BLaER1 treated with 17β-estradiol and CSF1 and Interleukin-3, amounts not matched to agents 10 nM and 100 nM (cell line): ENCODE measurements at regions not wholly inside any gene's neighbourhood (a gene's known extent, or its start where the extent isn't known, plus 50 kb on each side); places are given as distances from the start of the nearest gene placed in this dataset.

Experiments
- H3K27ac ChIP-seq, 11 experiments: shearing (Covaris generic); formaldehyde crosslinking; 2 replicates each; pipeline ENCODE4 v1.8.1; 2022
- H3K27me3 ChIP-seq, 11 experiments: shearing (Covaris generic); formaldehyde crosslinking; 2 replicates each; pipeline ENCODE4 v1.8.1; 2022
- H3K36me3 ChIP-seq, 11 experiments: shearing (Covaris generic); formaldehyde crosslinking; 2 replicates each; pipeline ENCODE4 v1.8.1; 2022
- H3K4me1 ChIP-seq, 10 experiments: shearing (Covaris generic); formaldehyde crosslinking; 2 replicates each; pipeline ENCODE4 v1.8.1; 2022
- H3K4me2 ChIP-seq, 11 experiments: shearing (Covaris generic); formaldehyde crosslinking; 2 replicates each; pipeline ENCODE4 v1.8.1; 2022
- H3K4me3 ChIP-seq, 10 experiments: shearing (Covaris generic); formaldehyde crosslinking; 2 replicates each; pipeline ENCODE4 v1.8.1; 2022
- H3K9ac ChIP-seq, 11 experiments: shearing (Covaris generic); formaldehyde crosslinking; 2 replicates each; pipeline ENCODE4 v1.8.1; 2022
- H3K9me3 ChIP-seq, 11 experiments: shearing (Covaris generic); formaldehyde crosslinking; replicated peaks in 1 of 11; 2 replicates each; pipeline ENCODE4 v1.8.1; 2022
- H4K20me1 ChIP-seq, 11 experiments: shearing (Covaris generic); formaldehyde crosslinking; 2 replicates each; pipeline ENCODE4 v1.8.1; 2022
- Cebpa-rat ChIP-seq, 11 experiments: shearing (Covaris generic); IDR thresholded peaks; 2 replicates each; pipeline ENCODE4 v1.8.1; 2022

- H3K36me3 ChIP-seq, result no peaks in the 10 kb centered on the region
- no peak for TF ChIP-seq Cebpa-rat (IDR thresholded peaks at IDR 0.05)
- H3K9ac ChIP-seq, result no peak overlapping the region
- H4K20me1 ChIP-seq, result no peaks in the 10 kb centered on the region
- no peaks in the 10 kb centered on the region for H3K4me1 ChIP-seq
- no peaks in the 10 kb centered on the region for H3K27me3 ChIP-seq
- no peak overlapping the region for H3K4me2 ChIP-seq
- no peaks in the 10 kb centered on the region for H3K9me3 ChIP-seq
- H3K4me3 ChIP-seq, result no peak overlapping the region
- no peak overlapping the region for H3K27ac ChIP-seq
Measured at GRCh38 chr4:33422656-33423055, 2702.5 kb downstream of the PCDH7 start.

GRCh38 chr4:33425936-33426335, 2705.8 kb downstream of the PCDH7 start:
- Histone ChIP-seq H3K27ac (no peak overlapping the region), H3K4me2 (no peak overlapping the region), H3K9me3 (no peaks in the 10 kb centered on the region), H3K4me1 (peaks cover 0 to 5% (median 0%) of the 10 kb centered on the region in 10 experiments; a peak in 1 of 20 replicates), H4K20me1 (no peaks in the 10 kb centered on the region), H3K4me3 (no peak overlapping the region), H3K36me3 (no peaks in the 10 kb centered on the region), H3K27me3 (no peaks in the 10 kb centered on the region), H3K9ac (no peak overlapping the region)
- TF ChIP-seq Cebpa-rat (IDR thresholded peaks at IDR 0.05), result no peak

GRCh38 chr4:33427676-33428075, 2707.5 kb downstream of the PCDH7 start:
- H3K4me1 ChIP-seq, result peaks cover 0 to 5% (median 0%) of the 10 kb centered on the region in 10 experiments; a peak in 1 of 20 replicates
- no peak overlapping the region for H3K4me3 ChIP-seq
- no peak overlapping the region for H3K9ac ChIP-seq
- no peaks in the 10 kb centered on the region for H3K9me3 ChIP-seq
- no peaks in the 10 kb centered on the region for H3K36me3 ChIP-seq
- no peak for TF ChIP-seq Cebpa-rat (IDR thresholded peaks at IDR 0.05)
- no peaks in the 10 kb centered on the region for H3K27me3 ChIP-seq
- no peak overlapping the region for H3K27ac ChIP-seq
- H4K20me1 ChIP-seq, result no peaks in the 10 kb centered on the region
- no peak overlapping the region for H3K4me2 ChIP-seq

- H3K27me3 ChIP-seq, result no peaks in the 10 kb centered on the region
- H4K20me1 ChIP-seq, result no peaks in the 10 kb centered on the region
- H3K36me3 ChIP-seq, result no peaks in the 10 kb centered on the region
- TF ChIP-seq Cebpa-rat (IDR thresholded peaks at IDR 0.05), result no peak
- no peak overlapping the region for H3K27ac ChIP-seq
- no peaks in the 10 kb centered on the region for H3K9me3 ChIP-seq
- peaks cover 0 to 5% (median 0%) of the 10 kb centered on the region in 10 experiments; a peak in 1 of 20 replicates for H3K4me1 ChIP-seq
- no peak overlapping the region for H3K9ac ChIP-seq
- no peak overlapping the region; a peak in 1 of 22 replicates for H3K4me2 ChIP-seq
- H3K4me3 ChIP-seq, result no peak overlapping the region
Measured at GRCh38 chr4:33429971-33430370, 2709.8 kb downstream of the PCDH7 start.

GRCh38 chr4:33437406-33437805, 2717.2 kb downstream of the PCDH7 start:
- Histone ChIP-seq H3K4me2 (no peak overlapping the region), H3K27me3 (no peaks in the 10 kb centered on the region), H3K9ac (no peak overlapping the region), H3K4me1 (no peaks in the 10 kb centered on the region), H4K20me1 (no peaks in the 10 kb centered on the region), H3K9me3 (no peaks in the 10 kb centered on the region; a peak in 2 of 22 replicates), H3K27ac (no peak overlapping the region), H3K36me3 (no peaks in the 10 kb centered on the region), H3K4me3 (no peak overlapping the region)
- no peak for TF ChIP-seq Cebpa-rat (IDR thresholded peaks at IDR 0.05)

GRCh38 chr4:33446953-33447352, 2726.8 kb downstream of the PCDH7 start:
- H3K27ac ChIP-seq, result no peak overlapping the region
- H3K9me3 ChIP-seq, result no peaks in the 10 kb centered on the region
- H4K20me1 ChIP-seq, result no peaks in the 10 kb centered on the region
- no peak overlapping the region for H3K4me3 ChIP-seq
- H3K27me3 ChIP-seq, result no peaks in the 10 kb centered on the region
- no peaks in the 10 kb centered on the region for H3K36me3 ChIP-seq
- no peak overlapping the region for H3K4me2 ChIP-seq
- no peak for TF ChIP-seq Cebpa-rat (IDR thresholded peaks at IDR 0.05)
- no peaks in the 10 kb centered on the region for H3K4me1 ChIP-seq
- H3K9ac ChIP-seq, result no peak overlapping the region

- H3K27ac ChIP-seq, result no peak overlapping the region
- TF ChIP-seq Cebpa-rat (IDR thresholded peaks at IDR 0.05), result no peak
- no peaks in the 10 kb centered on the region for H3K27me3 ChIP-seq
- no peaks in the 10 kb centered on the region for H3K36me3 ChIP-seq
- H3K4me1 ChIP-seq, result no peaks in the 10 kb centered on the region
- no peak overlapping the region for H3K9ac ChIP-seq
- H3K9me3 ChIP-seq, result no peaks in the 10 kb centered on the region
- H3K4me3 ChIP-seq, result no peak overlapping the region
- no peak overlapping the region for H3K4me2 ChIP-seq
- H4K20me1 ChIP-seq, result no peaks in the 10 kb centered on the region; a peak in 1 of 22 replicates
Measured at GRCh38 chr4:33448948-33449347, 2728.8 kb downstream of the PCDH7 start.

- no peaks in the 10 kb centered on the region for H3K36me3 ChIP-seq
- no peaks in the 10 kb centered on the region for H3K4me1 ChIP-seq
- H4K20me1 ChIP-seq, result no peaks in the 10 kb centered on the region; a peak in 1 of 22 replicates
- H3K9ac ChIP-seq, result no peak overlapping the region
- TF ChIP-seq Cebpa-rat (IDR thresholded peaks at IDR 0.05), result no peak
- H3K9me3 ChIP-seq, result no peaks in the 10 kb centered on the region
- no peak overlapping the region for H3K4me2 ChIP-seq
- no peak overlapping the region for H3K27ac ChIP-seq
- no peak overlapping the region for H3K4me3 ChIP-seq
- no peaks in the 10 kb centered on the region for H3K27me3 ChIP-seq
Measured at GRCh38 chr4:33453436-33453835, 2733.3 kb downstream of the PCDH7 start.

GRCh38 chr4:33453916-33454315, 2733.7 kb downstream of the PCDH7 start:
- H3K4me2 ChIP-seq, result no peak overlapping the region
- TF ChIP-seq Cebpa-rat (IDR thresholded peaks at IDR 0.05), result no peak
- H3K9ac ChIP-seq, result no peak overlapping the region
- no peak overlapping the region for H3K27ac ChIP-seq
- H3K36me3 ChIP-seq, result no peaks in the 10 kb centered on the region
- H4K20me1 ChIP-seq, result no peaks in the 10 kb centered on the region; a peak in 1 of 22 replicates
- H3K27me3 ChIP-seq, result no peaks in the 10 kb centered on the region
- no peaks in the 10 kb centered on the region for H3K9me3 ChIP-seq
- no peak overlapping the region for H3K4me3 ChIP-seq
- H3K4me1 ChIP-seq, result no peaks in the 10 kb centered on the region

GRCh38 chr4:33465565-33465964, 2745.4 kb downstream of the PCDH7 start:
- TF ChIP-seq Cebpa-rat (IDR thresholded peaks at IDR 0.05), result no peak

More at GRCh38 chr4:33465565-33465964, 2745.4 kb downstream of the PCDH7 start:
- no peaks in the 10 kb centered on the region for H3K27me3 ChIP-seq
- no peaks in the 10 kb centered on the region for H3K36me3 ChIP-seq
- no peak overlapping the region for H3K27ac ChIP-seq
- H4K20me1 ChIP-seq, result no peaks in the 10 kb centered on the region
- no peak overlapping the region for H3K4me3 ChIP-seq
- H3K9me3 ChIP-seq, result 0 out of 22 replicates have a peak, but pooled peaks cover 0 to 3% (median 0%) of the 10 kb centered on the region in 11 experiments
- H3K4me1 ChIP-seq, result no peaks in the 10 kb centered on the region
- H3K4me2 ChIP-seq, result no peak overlapping the region
- H3K9ac ChIP-seq, result no peak overlapping the region
